ENCODE measurements at regions not wholly inside any gene's neighbourhood (a gene's known extent, or its start where the extent isn't known, plus 50 kb on each side); places are given as distances from the start of the nearest gene placed in this dataset.
"Not testable (repeated sequence)": the region's sequence is repeated elsewhere in the genome, so short reads cannot be mapped to it uniquely, and the experiment has no call there.

DNA sequence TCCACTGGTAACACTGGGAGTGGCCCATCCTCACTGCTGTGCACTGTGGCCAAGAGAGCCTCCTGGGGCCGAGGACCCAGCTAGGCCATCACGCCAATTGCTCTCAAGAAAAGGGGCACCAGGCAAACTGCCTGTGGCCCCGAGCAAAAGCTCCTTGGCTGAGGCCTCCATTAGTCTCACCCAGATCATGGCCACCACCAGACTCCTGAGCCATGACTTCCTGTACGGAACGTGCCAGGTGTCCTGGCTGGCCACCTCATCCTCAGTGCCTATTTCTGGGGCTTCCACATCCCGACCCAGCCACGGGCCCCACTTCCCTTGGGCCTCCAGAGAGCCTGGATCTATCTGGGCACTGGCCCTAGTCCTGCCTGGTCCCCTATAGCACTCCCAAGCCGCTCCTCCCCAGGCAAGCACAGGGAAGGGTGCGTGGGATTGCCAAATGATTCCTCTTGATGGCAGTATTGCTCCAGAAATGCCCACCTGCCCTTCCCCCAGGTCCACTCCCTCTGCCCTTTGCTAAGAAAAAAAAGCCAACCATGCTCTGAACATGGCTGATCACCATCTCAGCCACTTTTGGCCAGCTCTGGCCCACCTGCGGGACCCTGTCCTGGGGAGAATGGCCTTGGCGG, 212.6 kb upstream of the AGTR2 start:
- FAIRE-seq = no peak
- no peak for TF ChIP-seq POLR2A (IDR thresholded peaks at IDR 0.05; ENCODE audit: low read depth, low read length)
- TF ChIP-seq TAF1 (IDR thresholded peaks at IDR 0.05; ENCODE audit: borderline replicate concordance, low read depth, low read length) = no peak
- no peak for TF ChIP-seq POLR2AphosphoS5 (IDR thresholded peaks at IDR 0.05; ENCODE audit: low read depth, low read length)
- DNase-seq (ENCODE audit: insufficient read length) = no peak

DNA sequence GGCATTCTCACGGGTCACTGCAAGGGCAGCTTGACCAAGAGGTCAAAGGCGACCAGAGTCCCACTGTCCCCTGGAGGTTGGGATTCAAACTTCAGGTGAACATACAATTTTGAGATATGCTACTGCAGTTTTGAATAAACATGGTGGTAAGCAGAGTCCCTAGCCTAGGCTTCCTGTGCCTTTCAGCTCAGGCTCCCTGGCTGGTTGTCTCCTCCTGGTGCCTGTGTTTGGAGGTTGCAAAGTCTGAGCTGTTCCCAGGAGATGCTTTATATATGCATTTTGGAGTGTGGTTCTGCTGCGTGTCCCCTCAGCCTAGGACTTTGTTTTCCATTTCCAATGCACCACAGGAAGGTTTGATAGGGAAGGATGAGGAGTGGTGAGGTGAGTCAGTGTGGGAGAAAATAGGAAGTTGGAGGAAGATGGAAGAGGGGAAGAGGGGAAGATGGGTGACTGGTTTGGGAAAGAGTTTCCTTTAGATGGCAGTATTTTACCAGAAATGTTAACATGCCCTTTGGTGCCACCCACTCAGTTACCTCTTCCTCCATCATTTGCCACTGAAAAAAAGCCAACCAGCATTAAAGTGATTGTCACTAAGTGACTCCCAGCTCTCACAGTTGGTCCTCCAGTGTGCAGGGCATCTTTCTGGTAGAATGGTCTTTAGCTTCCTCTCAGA, 211.7 kb upstream of the AGTR2 start:
- no peak for TF ChIP-seq POLR2AphosphoS5 (IDR thresholded peaks at IDR 0.05; ENCODE audit: low read depth, low read length)
- no peak for TF ChIP-seq TAF1 (IDR thresholded peaks at IDR 0.05; ENCODE audit: borderline replicate concordance, low read depth, low read length)
- no peak for TF ChIP-seq POLR2A (IDR thresholded peaks at IDR 0.05; ENCODE audit: low read depth, low read length)
- FAIRE-seq (peak; percentile 66), DNase-seq (ENCODE audit: insufficient read length) (no peak)

DNA sequence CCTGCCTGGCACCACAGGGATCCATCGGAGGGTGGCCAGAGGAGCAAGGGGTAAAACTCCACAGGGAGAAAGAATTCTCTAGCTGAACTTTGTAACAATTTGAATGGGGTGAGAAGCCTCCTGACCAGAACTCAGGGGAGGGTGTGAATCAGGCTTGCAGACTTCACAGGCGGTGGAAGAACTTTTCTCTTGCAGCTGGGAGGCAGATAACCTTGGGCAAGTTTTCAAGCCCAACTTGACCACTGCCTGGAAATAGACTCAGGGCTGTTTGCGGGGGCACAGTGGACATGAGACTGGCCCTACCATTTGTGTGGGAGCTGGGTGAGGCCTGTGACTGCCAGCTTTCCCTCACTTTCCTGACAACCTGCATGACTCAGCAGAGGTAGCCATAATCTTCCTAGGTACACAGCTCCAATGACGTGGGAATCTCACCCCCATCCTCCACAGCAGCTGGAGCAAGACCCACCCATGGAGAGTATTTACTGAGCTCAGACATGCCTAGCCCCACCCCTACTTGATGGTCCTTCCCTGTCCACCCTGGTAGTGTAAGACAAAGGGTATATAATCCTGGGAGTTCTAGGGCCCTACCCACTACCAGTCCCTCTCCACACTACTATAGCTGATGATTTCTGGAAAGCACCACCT, 210.0 kb upstream of the AGTR2 start:
- no peak for TF ChIP-seq TAF1 (IDR thresholded peaks at IDR 0.05; ENCODE audit: borderline replicate concordance, low read depth, low read length)
- TF ChIP-seq POLR2A (IDR thresholded peaks at IDR 0.05; ENCODE audit: low read depth, low read length) = no peak
- TF ChIP-seq POLR2AphosphoS5 (IDR thresholded peaks at IDR 0.05; ENCODE audit: low read depth, low read length) = no peak
- no peak for FAIRE-seq
- DNase-seq (ENCODE audit: insufficient read length) = no peak

DNA sequence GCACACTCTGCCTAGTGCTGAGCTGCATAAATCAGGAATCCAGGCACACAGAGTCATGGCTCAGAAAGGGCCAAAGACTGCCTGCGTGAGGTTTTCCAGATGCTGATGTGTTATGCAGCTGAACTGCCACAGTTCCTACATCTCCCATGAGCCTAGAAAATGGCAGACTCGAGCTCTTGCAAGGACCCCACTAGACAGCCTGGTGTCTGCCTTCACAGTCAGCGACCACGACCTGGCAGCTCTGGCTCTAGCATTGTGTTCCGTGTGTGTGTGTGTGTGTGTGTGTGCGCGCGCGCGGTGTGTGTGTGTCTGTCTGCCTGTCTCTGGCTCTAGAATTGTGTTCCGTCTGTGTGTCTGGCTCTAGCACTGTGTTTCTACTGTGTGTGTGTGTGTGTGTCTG, 203.6 kb upstream of the AGTR2 start:
- TF ChIP-seq POLR2A (IDR thresholded peaks at IDR 0.05; ENCODE audit: low read depth, low read length) (no peak), POLR2AphosphoS5 (IDR thresholded peaks at IDR 0.05; ENCODE audit: low read depth, low read length) (no peak), TAF1 (IDR thresholded peaks at IDR 0.05; ENCODE audit: borderline replicate concordance, low read depth, low read length) (no peak)
- FAIRE-seq (no peak), DNase-seq (ENCODE audit: insufficient read length) (no peak)

DNA sequence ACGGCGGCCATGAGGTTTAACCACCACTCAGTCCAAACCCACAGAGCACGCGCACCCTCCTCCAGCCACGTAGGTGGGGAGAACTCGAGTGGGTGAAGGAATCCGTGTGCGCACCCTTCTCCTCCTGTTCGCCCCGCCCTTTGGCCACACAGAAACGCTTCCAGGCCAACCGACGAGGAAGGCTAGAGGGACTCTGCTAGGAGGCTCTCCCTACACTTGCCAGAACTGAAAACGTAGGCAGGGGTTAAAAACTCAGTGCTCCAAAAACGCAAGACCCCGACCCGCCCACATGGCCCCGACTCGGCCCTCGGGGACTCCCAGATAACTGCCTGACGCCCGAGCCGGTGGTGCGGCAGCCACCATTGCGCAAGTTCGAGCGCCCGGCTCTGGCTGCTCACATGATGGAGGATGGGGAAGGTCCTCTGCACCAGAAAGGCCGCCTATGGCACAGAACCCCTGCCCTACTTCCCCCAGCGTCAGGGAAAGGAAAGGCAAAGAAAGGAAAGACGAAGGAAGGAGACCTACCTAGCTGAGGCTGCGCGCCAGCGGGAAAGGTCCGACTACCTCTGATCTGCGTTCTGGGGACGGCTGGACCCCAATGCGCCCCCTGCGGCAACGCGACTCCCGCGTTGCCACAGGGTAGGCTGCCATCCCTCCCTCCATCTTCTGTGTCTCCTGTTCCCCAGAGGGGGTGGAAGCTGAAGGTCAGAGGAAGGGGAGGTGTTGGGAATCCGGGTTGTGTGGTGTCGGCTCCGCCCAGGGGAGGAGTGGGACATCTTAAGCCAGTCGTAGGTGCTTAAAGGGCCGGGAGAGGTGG, 201.9 kb upstream of the AGTR2 start:
- no peak for TF ChIP-seq TAF1 (IDR thresholded peaks at IDR 0.05; ENCODE audit: borderline replicate concordance, low read depth, low read length)
- TF ChIP-seq POLR2A (IDR thresholded peaks at IDR 0.05; ENCODE audit: low read depth, low read length) = no peak
- no peak for TF ChIP-seq POLR2AphosphoS5 (IDR thresholded peaks at IDR 0.05; ENCODE audit: low read depth, low read length)
- FAIRE-seq (no peak), DNase-seq (ENCODE audit: insufficient read length) (no peak)

DNA sequence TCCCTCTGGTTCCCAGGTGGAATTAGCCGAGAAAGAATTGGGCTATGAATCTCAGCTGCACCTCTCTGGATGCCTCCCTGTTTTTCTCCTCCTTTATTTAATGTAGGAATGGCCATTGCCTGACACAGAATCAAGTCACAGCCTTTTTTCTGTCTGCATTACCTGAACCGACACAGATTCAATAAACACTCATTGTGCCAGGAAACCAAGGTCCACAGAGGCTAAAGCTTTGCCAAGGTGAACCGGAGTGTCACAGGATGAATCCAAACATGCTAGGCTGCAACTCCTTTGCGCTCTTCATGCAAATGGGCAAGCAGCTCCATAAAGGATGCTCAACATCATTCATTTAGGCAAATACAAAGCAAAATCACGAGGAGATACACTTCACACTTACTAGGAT, 199.8 kb upstream of the AGTR2 start:
- DNase-seq (ENCODE audit: insufficient read length) (no peak), FAIRE-seq (no peak)
- TF ChIP-seq TAF1 (IDR thresholded peaks at IDR 0.05; ENCODE audit: borderline replicate concordance, low read depth, low read length) (no peak), POLR2A (IDR thresholded peaks at IDR 0.05; ENCODE audit: low read depth, low read length) (no peak), POLR2AphosphoS5 (IDR thresholded peaks at IDR 0.05; ENCODE audit: low read depth, low read length) (no peak)

DNA sequence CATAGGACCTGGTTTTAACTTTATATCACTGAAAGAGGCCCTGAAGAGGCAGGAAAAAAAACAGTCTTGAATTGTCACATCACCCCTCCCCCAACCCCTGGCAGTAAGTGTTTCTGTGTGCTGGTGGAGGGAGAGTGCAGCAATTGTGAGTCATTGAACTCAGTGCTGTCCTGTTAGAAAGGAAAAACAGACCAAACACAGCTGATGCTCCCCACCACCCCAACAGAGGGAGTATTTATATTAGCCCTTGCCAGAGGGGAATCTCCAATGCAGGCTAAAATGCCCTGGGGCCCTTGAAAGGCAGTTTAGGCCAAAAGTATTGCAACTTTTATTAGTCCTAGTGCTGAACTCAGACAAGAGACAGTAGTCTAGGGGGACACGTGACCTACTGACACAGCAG, 197.8 kb upstream of the AGTR2 start:
- no peak for TF ChIP-seq POLR2A (IDR thresholded peaks at IDR 0.05; ENCODE audit: low read depth, low read length)
- DNase-seq (ENCODE audit: insufficient read length) = no peak
- no peak for FAIRE-seq

DNA sequence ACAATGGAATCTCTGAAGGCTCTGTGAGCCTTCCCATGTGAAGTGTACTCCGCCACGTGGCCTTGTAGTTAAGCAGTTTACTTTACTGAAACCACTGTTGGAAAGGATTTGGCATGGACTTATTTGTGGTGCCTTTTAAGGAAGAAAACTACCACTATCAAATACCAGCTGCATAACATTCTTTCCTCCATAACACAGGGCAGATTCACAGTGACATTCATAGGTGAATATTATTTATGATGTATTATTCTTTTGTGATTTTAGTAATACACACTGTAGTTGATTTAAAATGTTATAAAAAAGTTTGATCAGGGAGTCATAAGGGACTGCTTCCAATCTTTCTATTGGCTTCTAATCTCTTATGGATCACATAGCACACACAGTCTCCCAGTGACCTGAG, 192.5 kb upstream of the AGTR2 start:
- FAIRE-seq (no peak), DNase-seq (ENCODE audit: insufficient read length) (no peak)
- TF ChIP-seq POLR2A (IDR thresholded peaks at IDR 0.05; ENCODE audit: low read depth, low read length) (no peak), TAF1 (IDR thresholded peaks at IDR 0.05; ENCODE audit: borderline replicate concordance, low read depth, low read length) (no peak), POLR2AphosphoS5 (IDR thresholded peaks at IDR 0.05; ENCODE audit: low read depth, low read length) (no peak)

DNA sequence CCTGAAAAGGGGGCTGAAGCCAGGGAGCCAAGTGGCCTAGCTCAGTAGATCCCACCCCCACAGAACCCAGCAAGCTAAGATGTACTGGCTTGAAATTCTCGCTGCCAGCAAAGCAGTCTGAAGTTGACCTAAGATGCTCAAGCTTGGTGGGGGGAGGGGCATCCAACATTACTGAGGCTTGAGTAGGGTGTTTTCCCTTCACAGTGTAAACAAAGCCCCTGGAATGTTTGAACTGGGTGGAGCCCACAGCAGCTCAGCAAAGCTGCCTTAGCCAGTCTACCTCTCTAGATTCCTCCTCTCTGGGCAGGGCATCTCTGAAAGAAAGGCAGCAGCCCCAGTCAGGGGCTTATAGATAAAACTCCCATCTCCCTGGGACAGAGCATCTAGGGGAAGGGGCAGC, 187.4 kb upstream of the AGTR2 start:
- FAIRE-seq; DNase-seq (ENCODE audit: insufficient read length): not testable (repeated sequence)

DNA sequence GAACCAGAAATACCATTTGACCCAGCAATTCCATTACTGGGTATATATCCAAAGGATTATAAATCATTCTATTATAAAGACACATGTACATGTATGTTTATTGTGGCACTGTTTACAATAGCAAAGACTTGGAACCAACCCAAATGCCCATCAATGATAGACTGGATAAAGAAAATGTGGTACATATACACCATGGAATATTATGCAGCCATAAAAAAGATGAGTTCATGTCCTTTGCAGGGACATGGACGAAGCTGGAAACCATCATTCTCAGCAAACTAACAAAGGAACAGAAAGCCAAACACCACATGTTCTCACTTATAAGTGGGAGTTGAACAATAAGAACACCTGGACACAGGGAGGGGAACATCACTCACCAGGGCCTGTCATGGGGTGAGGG, 183.1 kb upstream of the AGTR2 start:
- not testable (repeated sequence) for DNase-seq (ENCODE audit: insufficient read length); FAIRE-seq

DNA sequence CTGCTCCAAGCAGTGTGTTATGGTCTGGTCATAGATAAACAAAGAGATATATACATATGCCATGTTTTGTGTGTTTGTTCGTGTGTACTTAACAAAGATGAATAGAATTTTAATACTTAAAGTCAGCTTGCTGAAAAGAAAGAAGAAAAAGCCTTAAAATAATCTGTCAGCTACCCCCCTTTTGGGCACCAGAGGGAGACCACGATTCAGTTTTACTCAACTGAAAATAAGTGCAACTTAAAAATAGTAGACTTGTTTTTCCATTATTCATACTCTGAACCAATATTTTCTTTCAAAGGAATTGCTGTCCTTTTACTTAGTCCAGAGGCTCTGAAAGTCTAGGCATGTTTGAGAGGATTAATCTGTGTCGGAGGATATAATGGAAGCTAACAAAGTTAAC, 181.7 kb upstream of the AGTR2 start:
- TF ChIP-seq POLR2AphosphoS5 (IDR thresholded peaks at IDR 0.05; ENCODE audit: low read depth, low read length) (no peak), POLR2A (IDR thresholded peaks at IDR 0.05; ENCODE audit: low read depth, low read length) (no peak), TAF1 (IDR thresholded peaks at IDR 0.05; ENCODE audit: borderline replicate concordance, low read depth, low read length) (no peak)
- FAIRE-seq (no peak), DNase-seq (ENCODE audit: insufficient read length) (no peak)

DNA sequence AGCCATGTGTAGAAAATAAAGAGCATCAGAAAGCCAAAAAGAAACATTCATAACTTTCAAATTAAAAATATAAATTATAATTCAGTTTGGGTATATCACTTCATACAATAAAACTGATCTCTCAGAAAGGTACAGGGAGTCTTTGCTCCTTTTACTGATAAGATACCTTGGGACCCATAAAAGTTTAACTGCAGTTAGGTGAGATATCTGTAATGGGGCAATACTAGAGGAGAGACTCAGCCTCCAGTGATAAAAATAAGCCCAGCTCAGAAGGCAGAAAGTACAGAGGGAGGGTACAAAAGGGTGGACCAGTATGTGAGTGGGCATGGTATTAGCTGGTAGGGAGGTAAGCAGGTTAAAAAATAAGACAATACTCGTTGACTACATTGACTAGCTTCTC, 180.9 kb upstream of the AGTR2 start:
- DNase-seq (ENCODE audit: insufficient read length) = no peak
- TF ChIP-seq POLR2AphosphoS5 (IDR thresholded peaks at IDR 0.05; ENCODE audit: low read depth, low read length) (no peak), POLR2A (IDR thresholded peaks at IDR 0.05; ENCODE audit: low read depth, low read length) (no peak), TAF1 (IDR thresholded peaks at IDR 0.05; ENCODE audit: borderline replicate concordance, low read depth, low read length) (no peak)
- no peak for FAIRE-seq

All from GM12892 (cell line).